ENCODE measurements at regions not wholly inside any gene's neighbourhood (a gene's known extent, or its start where the extent isn't known, plus 50 kb on each side); places are given as distances from the start of the nearest gene placed in this dataset.

DNA sequence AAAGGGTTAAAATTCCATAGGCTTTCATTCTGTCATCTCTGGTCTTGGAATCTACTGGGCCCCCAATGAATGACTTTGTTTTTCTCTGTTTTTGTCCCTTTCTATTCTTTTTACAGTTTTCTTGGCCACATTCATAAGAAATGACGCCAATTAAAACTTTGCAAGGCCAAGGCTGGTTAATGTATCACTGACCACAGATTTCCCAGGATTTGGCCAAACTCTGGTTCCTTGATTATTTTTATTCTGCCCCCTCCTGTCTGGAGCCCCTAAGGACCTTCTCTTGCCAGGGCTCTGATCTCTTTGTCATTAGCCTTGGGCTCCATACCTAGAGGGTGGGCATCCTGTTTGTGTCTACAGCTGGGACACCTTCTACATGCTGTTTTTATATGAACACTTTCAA is 388.9 kb upstream of the PAPPA start:
- TF ChIP-seq, protein P1, sequence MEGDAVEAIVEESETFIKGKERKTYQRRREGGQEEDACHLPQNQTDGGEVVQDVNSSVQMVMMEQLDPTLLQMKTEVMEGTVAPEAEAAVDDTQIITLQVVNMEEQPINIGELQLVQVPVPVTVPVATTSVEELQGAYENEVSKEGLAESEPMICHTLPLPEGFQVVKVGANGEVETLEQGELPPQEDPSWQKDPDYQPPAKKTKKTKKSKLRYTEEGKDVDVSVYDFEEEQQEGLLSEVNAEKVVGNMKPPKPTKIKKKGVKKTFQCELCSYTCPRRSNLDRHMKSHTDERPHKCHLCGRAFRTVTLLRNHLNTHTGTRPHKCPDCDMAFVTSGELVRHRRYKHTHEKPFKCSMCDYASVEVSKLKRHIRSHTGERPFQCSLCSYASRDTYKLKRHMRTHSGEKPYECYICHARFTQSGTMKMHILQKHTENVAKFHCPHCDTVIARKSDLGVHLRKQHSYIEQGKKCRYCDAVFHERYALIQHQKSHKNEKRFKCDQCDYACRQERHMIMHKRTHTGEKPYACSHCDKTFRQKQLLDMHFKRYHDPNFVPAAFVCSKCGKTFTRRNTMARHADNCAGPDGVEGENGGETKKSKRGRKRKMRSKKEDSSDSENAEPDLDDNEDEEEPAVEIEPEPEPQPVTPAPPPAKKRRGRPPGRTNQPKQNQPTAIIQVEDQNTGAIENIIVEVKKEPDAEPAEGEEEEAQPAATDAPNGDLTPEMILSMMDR (optimal IDR thresholded peaks at IDR 0.05 in 1 of 3, IDR thresholded peaks at IDR 0.05 in 1 of 3, conservative IDR thresholded peaks at IDR 0.05 in 1 of 3; ENCODE audit: extremely low read depth in 1 of 3, insufficient read depth in 2 of 3, low read length in 3 of 3) = no peak
- TF ChIP-seq EZH2 (IDR thresholded peaks at IDR 0.05; ENCODE audit: low read length) = no peak
